Loucy (cell line): ENCODE measurements at regions not wholly inside any gene's neighbourhood (a gene's known extent, or its start where the extent isn't known, plus 50 kb on each side); places are given as distances from the start of the nearest gene placed in this dataset.

Source experiments
- CTCF ChIP-seq: fragments of 200-600 bp; sonication (generic); conservative IDR thresholded peaks from 2 replicates; pipeline ENCODE4 v1.5.1; 2014; ENCODE audit warnings: mild to moderate bottlenecking, antibody characterized with exemption, low read length
- EZH2phosphoT487 ChIP-seq: fragments of 200-600 bp; IDR thresholded peaks from 2 replicates; pipeline ENCODE4 v1.6.1; 2018; ENCODE audit warnings: antibody characterized with exemption, mild to moderate bottlenecking, moderate library complexity, borderline replicate concordance

- no peak for TF ChIP-seq CTCF
- TF ChIP-seq EZH2phosphoT487: no peak
These were observed 93.2 kb upstream of the TP53I11 start for GRCh38 chr11:45043755-45044475.
